Calu3 (cell line): ENCODE measurements at regions not wholly inside any gene's neighbourhood (a gene's known extent, or its start where the extent isn't known, plus 50 kb on each side); places are given as distances from the start of the nearest gene placed in this dataset.

Experiments
- BruUV-seq: library from RNA; stranded (reverse); fragments of 400-500 nt; replicated peaks from 2 replicates; lab custom pipeline; 2021; lab: Mats Ljungman, UMichigan
- CTCF ChIA-PET: fragments of 300-600 bp; sonication (Branson Sonifier 250); formaldehyde crosslinking; loops from one replicate; lab custom pipeline; 2022; ENCODE audit warnings: antibody characterized with exemption; lab: Charles Lee
- DNase-seq: peaks from one replicate; pipeline ENCODE4 v3.0.0; 2022
- H3K27ac Mint-ChIP-seq: one replicate; pipeline ENCODE4 v1.8.0; 2022; ENCODE audit warnings: mixed read lengths; ENCODE audit not compliant: unreplicated experiment
- H3K27me3 Mint-ChIP-seq: one replicate; pipeline ENCODE4 v1.8.0; 2022; ENCODE audit warnings: mixed read lengths; ENCODE audit not compliant: unreplicated experiment
- H3K36me3 Mint-ChIP-seq: one replicate; pipeline ENCODE4 v1.8.0; 2022; ENCODE audit warnings: mild to moderate bottlenecking, moderate library complexity, mixed read lengths; ENCODE audit not compliant: insufficient read depth, unreplicated experiment
- H3K4me1 Mint-ChIP-seq: one replicate; pipeline ENCODE4 v1.8.0; 2022; ENCODE audit warnings: mild to moderate bottlenecking, low read depth, mixed read lengths; ENCODE audit not compliant: unreplicated experiment
- H3K4me3 Mint-ChIP-seq: one replicate; pipeline ENCODE4 v1.8.0; 2022; ENCODE audit warnings: mild to moderate bottlenecking, low read depth, moderate library complexity, mixed read lengths; ENCODE audit not compliant: unreplicated experiment
- H3K9me3 Mint-ChIP-seq: one replicate; pipeline ENCODE4 v1.8.0; 2022; ENCODE audit warnings: low read depth, mixed read lengths; ENCODE audit not compliant: unreplicated experiment
- intact Hi-C: fragments of 100-400 bp; cut with micrococcal nuclease; formaldehyde crosslinking; loops from one replicate; pipeline ENCODE4 v1.10.0; 2022; ENCODE audit not compliant: unreplicated experiment
- TF ChIP-seq, protein P1 (sequence below): fragments of 200-600 bp; IDR thresholded peaks from one replicate; pipeline ENCODE4 v1.8.0; 2022; ENCODE audit warnings: antibody characterized with exemption; ENCODE audit not compliant: unreplicated experiment

DNA sequence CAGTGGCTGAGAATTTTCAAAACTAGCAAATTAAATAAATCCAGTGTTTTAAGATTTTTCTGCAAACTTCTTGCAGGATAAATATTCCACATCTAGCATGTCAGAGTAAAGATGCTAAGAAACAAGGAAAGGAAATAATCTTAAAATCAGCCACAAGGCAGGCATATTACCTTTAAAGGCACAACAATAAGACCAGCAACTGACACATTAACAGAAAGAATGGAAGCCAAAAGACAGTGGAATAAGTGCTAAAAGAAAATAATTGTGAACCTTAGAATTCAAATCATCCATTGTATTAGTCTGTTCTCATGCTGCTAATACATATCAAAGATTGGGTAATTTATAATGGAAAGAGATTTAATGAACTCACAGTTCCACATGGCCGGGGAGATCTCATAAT is 132.4 kb downstream of the FAR1 start:
- Mint-ChIP-seq H3K4me3 (no peak overlapping the region), H3K27me3 (peaks cover 12% of the 10 kb centered on the region), H3K9me3 (peaks cover 8% of the 10 kb centered on the region), H3K36me3 (no peaks in the 10 kb centered on the region), H3K4me1 (no peaks in the 10 kb centered on the region), H3K27ac (no peak overlapping the region)
- intact Hi-C loops: no loop called here
- TF ChIP-seq, protein P1, sequence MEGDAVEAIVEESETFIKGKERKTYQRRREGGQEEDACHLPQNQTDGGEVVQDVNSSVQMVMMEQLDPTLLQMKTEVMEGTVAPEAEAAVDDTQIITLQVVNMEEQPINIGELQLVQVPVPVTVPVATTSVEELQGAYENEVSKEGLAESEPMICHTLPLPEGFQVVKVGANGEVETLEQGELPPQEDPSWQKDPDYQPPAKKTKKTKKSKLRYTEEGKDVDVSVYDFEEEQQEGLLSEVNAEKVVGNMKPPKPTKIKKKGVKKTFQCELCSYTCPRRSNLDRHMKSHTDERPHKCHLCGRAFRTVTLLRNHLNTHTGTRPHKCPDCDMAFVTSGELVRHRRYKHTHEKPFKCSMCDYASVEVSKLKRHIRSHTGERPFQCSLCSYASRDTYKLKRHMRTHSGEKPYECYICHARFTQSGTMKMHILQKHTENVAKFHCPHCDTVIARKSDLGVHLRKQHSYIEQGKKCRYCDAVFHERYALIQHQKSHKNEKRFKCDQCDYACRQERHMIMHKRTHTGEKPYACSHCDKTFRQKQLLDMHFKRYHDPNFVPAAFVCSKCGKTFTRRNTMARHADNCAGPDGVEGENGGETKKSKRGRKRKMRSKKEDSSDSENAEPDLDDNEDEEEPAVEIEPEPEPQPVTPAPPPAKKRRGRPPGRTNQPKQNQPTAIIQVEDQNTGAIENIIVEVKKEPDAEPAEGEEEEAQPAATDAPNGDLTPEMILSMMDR: no peak
- no peak for DNase-seq
- CTCF ChIA-PET: no interaction called here
- BruUV-seq: no TSS peak

- TF ChIP-seq, protein P1: no peak
- intact Hi-C loops: no loop called here
- DNase-seq: no peak
- CTCF ChIA-PET: no interaction called here
- Mint-ChIP-seq H3K27ac (no peak overlapping the region), H3K4me1 (no peaks in the 10 kb centered on the region), H3K9me3 (no peaks in the 10 kb centered on the region), H3K27me3 (peaks cover 42% of the 10 kb centered on the region), H3K4me3 (no peak overlapping the region), H3K36me3 (no peaks in the 10 kb centered on the region)
- BruUV-seq: no TSS peak
Measured at GRCh38 chr11:13818325-13818724, 144.2 kb upstream of the SPON1 start.

- DNase-seq: no peak
- Mint-ChIP-seq H3K4me3 (no peak overlapping the region), H3K4me1 (peaks cover 9% of the 10 kb centered on the region), H3K9me3 (peaks cover 10% of the 10 kb centered on the region), H3K27me3 (peaks cover 17% of the 10 kb centered on the region), H3K27ac (no peak overlapping the region), H3K36me3 (no peaks in the 10 kb centered on the region)
- intact Hi-C loops: no loop called here
- CTCF ChIA-PET: no interaction called here
- no TSS peak for BruUV-seq
- TF ChIP-seq, protein P1: no peak
Measured at GRCh38 chr11:13826505-13827278, 135.8 kb upstream of the SPON1 start.

DNA sequence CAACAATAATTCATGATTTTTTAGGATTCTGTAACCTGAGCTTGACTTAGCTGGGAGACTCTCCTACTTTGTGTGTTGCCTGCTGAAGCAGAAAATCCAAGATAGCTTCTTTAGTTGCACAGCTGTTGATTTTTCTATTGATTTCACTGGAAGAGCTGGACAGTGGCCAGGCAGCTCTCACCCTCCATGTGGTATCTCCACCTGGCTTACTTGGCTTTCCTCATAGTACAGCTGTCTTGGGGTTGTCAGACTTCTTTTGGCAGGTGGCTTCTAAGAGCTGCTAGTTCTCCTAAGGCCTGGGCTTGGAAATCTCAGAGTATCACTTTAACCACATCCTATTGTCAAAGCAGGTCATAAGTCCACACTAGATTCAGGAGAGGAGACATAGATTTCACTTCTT is 130.8 kb upstream of the SPON1 start:
- H3K36me3 Mint-ChIP-seq: no peaks in the 10 kb centered on the region
- no peaks in the 10 kb centered on the region for H3K27me3 Mint-ChIP-seq
- TF ChIP-seq, protein P1: no peak
- peaks cover 12% of the 10 kb centered on the region for H3K4me1 Mint-ChIP-seq
- H3K9me3 Mint-ChIP-seq: peaks cover 12% of the 10 kb centered on the region
- no peak overlapping the region for H3K27ac Mint-ChIP-seq
- CTCF ChIA-PET: interaction anchor here (0.6 kb wide), 1 partner anchor 104 kb away, joined by 4 read pairs; no protein-coding TSS in a partner anchor
- no peak overlapping the region for H3K4me3 Mint-ChIP-seq
- intact Hi-C loops: no loop called here
- DNase-seq: no peak
- BruUV-seq: no TSS peak
